PC-3 (cell line): ENCODE measurements at regions not wholly inside any gene's neighbourhood (a gene's known extent, or its start where the extent isn't known, plus 50 kb on each side); places are given as distances from the start of the nearest gene placed in this dataset.

Experiments
- ATAC-seq: fragments of 200-7000 bp; cut with Tn5 transposase; 2 replicates; pipeline ENCODE4 v1.9.1; 2020; ENCODE audit warnings: mild to moderate bottlenecking, moderate library complexity
- BruUV-seq: library from RNA; stranded (reverse); fragments of 400-500 nt; replicated peaks from 2 replicates; lab custom pipeline; 2021; lab: Mats Ljungman, UMichigan
- CTCF ChIA-PET: fragments of 300-600 bp; sonication (Branson Sonifier 250); formaldehyde crosslinking; loops from one replicate; lab custom pipeline; 2022; ENCODE audit warnings: antibody characterized with exemption; lab: Charles Lee
- POLR2A ChIA-PET: fragments of 300-600 bp; sonication (Branson Sonifier 250); formaldehyde crosslinking; loops from one replicate; lab custom pipeline; 2022; ENCODE audit warnings: antibody characterized with exemption; ENCODE audit not compliant: unreplicated experiment; lab: Charles Lee
- DNase-seq: peaks from one replicate; pipeline ENCODE4 v3.0.0-alpha.2; 2015
- H2AFZ ChIP-seq: fragments of 300-600 bp; sonication (generic); 2 replicates; pipeline ENCODE4 v1.6.0; 2016; ENCODE audit warnings: antibody characterized with exemption, low read length
- H3F3A ChIP-seq: fragments of 300-600 bp; sonication (generic); one replicate; pipeline ENCODE4 v1.6.0; 2017; ENCODE audit warnings: antibody characterized with exemption, low read length, control low read depth, mild to moderate bottlenecking; ENCODE audit not compliant: unreplicated experiment
- H3K27ac ChIP-seq: fragments of 300-600 bp; sonication (generic); 2 replicates; pipeline ENCODE4 v1.5.1; 2016; ENCODE audit warnings: mild to moderate bottlenecking, low read length
- H3K27me3 ChIP-seq: fragments of 300-600 bp; sonication (generic); 2 replicates; pipeline ENCODE4 v1.6.1; 2016; ENCODE audit warnings: low read length, mixed read lengths
- H3K36me3 ChIP-seq: fragments of 300-600 bp; sonication (generic); 2 replicates; pipeline ENCODE4 v1.6.1; 2016; ENCODE audit warnings: low read depth, mixed run types, low read length, mixed read lengths
- H3K4me1 ChIP-seq: fragments of 300-600 bp; sonication (generic); 2 replicates; pipeline ENCODE4 v1.5.1; 2016; ENCODE audit warnings: low read length; ENCODE audit not compliant: insufficient read depth
- H3K4me2 ChIP-seq: fragments of 300-600 bp; sonication (generic); 2 replicates; pipeline ENCODE4 v1.6.0; 2016; ENCODE audit warnings: low read length
- H3K4me3 ChIP-seq: fragments of 300-600 bp; sonication (generic); 2 replicates; pipeline ENCODE4 v1.5.1; 2016; ENCODE audit warnings: mild to moderate bottlenecking, low read length, mixed read lengths
- H3K79me2 ChIP-seq: fragments of 300-600 bp; sonication (generic); 2 replicates; pipeline ENCODE4 v1.6.1; 2017; ENCODE audit warnings: low read length, mixed read lengths
- H3K9ac ChIP-seq: fragments of 300-600 bp; sonication (generic); 2 replicates; pipeline ENCODE4 v1.6.0; 2016; ENCODE audit warnings: mild to moderate bottlenecking, low read length
- H3K9me2 ChIP-seq: fragments of 300-600 bp; sonication (generic); replicated peaks from 2 replicates; pipeline ENCODE4 v1.6.1; 2016; ENCODE audit warnings: mixed run types, low read length, mixed read lengths
- H3K9me3 ChIP-seq: fragments of 300-600 bp; sonication (generic); 2 replicates; pipeline ENCODE4 v1.6.1; 2016; ENCODE audit warnings: low read length, mixed read lengths
- H4K20me1 ChIP-seq: fragments of 300-600 bp; sonication (generic); 2 replicates; pipeline ENCODE4 v1.6.1; 2016; ENCODE audit warnings: low read length, mixed read lengths
- EZH2 ChIP-seq: fragments of 300-600 bp; sonication (generic); IDR thresholded peaks from one replicate; pipeline ENCODE4 v1.6.1; 2017; ENCODE audit warnings: antibody characterized with exemption, mild to moderate bottlenecking, low read length; ENCODE audit not compliant: unreplicated experiment
- EZH2phosphoT487 ChIP-seq: fragments of 300-600 bp; sonication (generic); IDR thresholded peaks from 2 replicates; pipeline ENCODE4 v1.6.1; 2018; ENCODE audit warnings: mild to moderate bottlenecking, antibody characterized with exemption, low read length, borderline replicate concordance
- intact Hi-C: fragments of 100-400 bp; cut with micrococcal nuclease; formaldehyde crosslinking; loops from 2 replicates; pipeline ENCODE4 v1.9.0; 2023
- TF ChIP-seq, protein P1 (sequence below): fragments of 300-600 bp; sonication (generic); conservative IDR thresholded peaks from 2 replicates; pipeline ENCODE4 v1.5.1; 2017; ENCODE audit warnings: antibody characterized with exemption, low read depth, mild to moderate bottlenecking, low read length

DNA sequence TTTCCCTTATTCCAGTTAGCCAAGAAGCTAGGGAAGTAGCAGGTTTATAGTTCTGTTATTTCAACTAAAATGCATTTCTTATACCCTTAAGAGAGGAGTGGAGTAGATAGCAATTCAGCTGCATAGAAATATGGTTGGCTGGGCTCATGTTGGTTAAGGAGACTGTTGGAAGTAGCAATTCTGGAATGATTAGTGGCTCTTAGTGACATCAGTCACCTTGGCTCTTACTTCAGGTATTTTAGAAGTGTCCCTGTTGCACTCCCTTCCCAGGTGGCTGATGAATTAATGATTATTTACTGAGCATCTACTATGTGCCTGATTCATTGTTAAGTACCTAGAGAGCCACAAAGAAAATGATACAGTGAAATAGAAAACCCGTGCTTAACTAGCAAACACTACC, 128.1 kb downstream of the MGST1 start:
- POLR2A ChIA-PET, result no interaction called here
- DNase-seq (no peak), ATAC-seq (no peak)
- Histone ChIP-seq H3K4me2 (no peak overlapping the region), H3F3A (no peaks in the 10 kb centered on the region), H3K4me1 (no peaks in the 10 kb centered on the region), H4K20me1 (no peaks in the 10 kb centered on the region), H3K27me3 (no peaks in the 10 kb centered on the region), H3K27ac (no peak overlapping the region), H3K79me2 (no peaks in the 10 kb centered on the region), H2AFZ (no peak overlapping the region), H3K9ac (no peak overlapping the region), H3K4me3 (no peak overlapping the region), H3K9me3 (no peaks in the 10 kb centered on the region), H3K9me2 (no peaks in the 10 kb centered on the region), H3K36me3 (no peaks in the 10 kb centered on the region)
- intact Hi-C loops, result no loop called here
- BruUV-seq, result no TSS peak
- CTCF ChIA-PET, result no interaction called here
- no peak for TF ChIP-seq EZH2phosphoT487
- no peak for TF ChIP-seq EZH2
- TF ChIP-seq, protein P1, sequence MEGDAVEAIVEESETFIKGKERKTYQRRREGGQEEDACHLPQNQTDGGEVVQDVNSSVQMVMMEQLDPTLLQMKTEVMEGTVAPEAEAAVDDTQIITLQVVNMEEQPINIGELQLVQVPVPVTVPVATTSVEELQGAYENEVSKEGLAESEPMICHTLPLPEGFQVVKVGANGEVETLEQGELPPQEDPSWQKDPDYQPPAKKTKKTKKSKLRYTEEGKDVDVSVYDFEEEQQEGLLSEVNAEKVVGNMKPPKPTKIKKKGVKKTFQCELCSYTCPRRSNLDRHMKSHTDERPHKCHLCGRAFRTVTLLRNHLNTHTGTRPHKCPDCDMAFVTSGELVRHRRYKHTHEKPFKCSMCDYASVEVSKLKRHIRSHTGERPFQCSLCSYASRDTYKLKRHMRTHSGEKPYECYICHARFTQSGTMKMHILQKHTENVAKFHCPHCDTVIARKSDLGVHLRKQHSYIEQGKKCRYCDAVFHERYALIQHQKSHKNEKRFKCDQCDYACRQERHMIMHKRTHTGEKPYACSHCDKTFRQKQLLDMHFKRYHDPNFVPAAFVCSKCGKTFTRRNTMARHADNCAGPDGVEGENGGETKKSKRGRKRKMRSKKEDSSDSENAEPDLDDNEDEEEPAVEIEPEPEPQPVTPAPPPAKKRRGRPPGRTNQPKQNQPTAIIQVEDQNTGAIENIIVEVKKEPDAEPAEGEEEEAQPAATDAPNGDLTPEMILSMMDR, result no peak

DNA sequence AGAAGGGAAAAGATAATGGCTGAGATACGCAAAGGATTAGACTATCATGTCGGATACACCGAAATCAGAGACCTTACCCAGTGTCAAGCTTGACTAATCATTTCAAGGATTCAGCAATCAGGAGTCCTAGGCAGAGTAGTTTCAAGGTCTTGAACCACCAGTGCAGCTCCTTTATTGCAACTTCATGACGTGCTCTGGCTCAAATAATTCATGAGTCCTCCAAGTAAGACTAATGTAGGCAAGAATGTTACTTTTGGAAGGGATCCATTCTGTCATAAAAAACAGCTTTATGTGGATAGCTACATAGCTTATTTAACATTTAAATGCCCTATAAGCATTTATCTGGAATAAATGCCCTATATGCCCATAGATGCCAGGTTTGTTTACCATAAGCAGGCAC, 123.2 kb downstream of the LMO3 start:
- Histone ChIP-seq H3K36me3 (no peaks in the 10 kb centered on the region), H4K20me1 (no peaks in the 10 kb centered on the region), H3K27me3 (no peaks in the 10 kb centered on the region), H3K9me2 (no peaks in the 10 kb centered on the region), H3K4me2 (no peak overlapping the region), H3K27ac (no peak overlapping the region), H3K4me1 (no peaks in the 10 kb centered on the region), H3F3A (no peaks in the 10 kb centered on the region), H3K79me2 (no peaks in the 10 kb centered on the region), H3K9ac (no peak overlapping the region), H3K4me3 (no peak overlapping the region), H2AFZ (no peak overlapping the region), H3K9me3 (no peaks in the 10 kb centered on the region)
- TF ChIP-seq, protein P1, result no peak
- TF ChIP-seq EZH2 (no peak), EZH2phosphoT487 (no peak)
- ChIA-PET CTCF (no interaction called here), POLR2A (no interaction called here)
- DNase-seq (no peak), ATAC-seq (no peak)
- BruUV-seq, result no TSS peak
- intact Hi-C loops, result no loop called here

DNA sequence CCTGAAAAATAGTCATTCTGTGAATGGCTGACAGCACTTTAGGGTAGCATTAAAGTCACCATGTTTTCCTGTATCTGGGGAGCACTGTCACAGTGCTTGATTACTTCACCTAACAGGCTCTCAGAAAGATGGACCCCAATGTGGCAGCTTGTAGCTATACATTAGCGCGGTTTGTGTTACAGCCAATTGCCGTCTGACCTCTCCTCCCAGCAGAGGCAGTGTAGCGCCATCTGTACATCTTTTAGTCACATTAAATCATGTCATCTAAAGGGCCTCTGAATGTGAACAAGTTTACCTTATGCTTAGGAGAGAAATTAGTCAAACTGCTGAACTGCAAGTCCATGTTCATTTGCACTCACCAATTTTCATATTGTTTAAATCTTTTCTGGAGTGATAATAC, 113.7 kb downstream of the LMO3 start:
- Histone ChIP-seq H4K20me1 (no peaks in the 10 kb centered on the region), H3K27ac (no peak overlapping the region), H2AFZ (no peak overlapping the region), H3K4me1 (no peaks in the 10 kb centered on the region), H3K9me3 (no peaks in the 10 kb centered on the region), H3K27me3 (no peaks in the 10 kb centered on the region), H3K9ac (no peak overlapping the region), H3K36me3 (no peaks in the 10 kb centered on the region), H3F3A (no peaks in the 10 kb centered on the region), H3K4me2 (no peak overlapping the region), H3K4me3 (no peak overlapping the region), H3K9me2 (no peaks in the 10 kb centered on the region), H3K79me2 (no peaks in the 10 kb centered on the region)
- no peak for TF ChIP-seq EZH2
- TF ChIP-seq, protein P1, result peak; percentile 22; the same call in 1 of the 2 replicates
- DNase-seq (no peak), ATAC-seq (no peak)
- CTCF ChIA-PET, result no interaction called here
- no TSS peak for BruUV-seq
- intact Hi-C loops, result no loop called here
- POLR2A ChIA-PET, result no interaction called here
